HepG2 (cell line): ENCODE measurements at regions not wholly inside any gene's neighbourhood (a gene's known extent, or its start where the extent isn't known, plus 50 kb on each side); places are given as distances from the start of the nearest gene placed in this dataset.
A peak's percentile ranks its signal among the peaks of the same experiment; 100 is the strongest.

Source experiments
- ATAC-seq: fragments of 200-7000 bp; cut with Tn5 transposase; 3 replicates; pipeline ENCODE4 v1.9.1; 2020; ENCODE audit warnings: mild to moderate bottlenecking, moderate library complexity
- BruUV-seq: library from RNA; stranded (reverse); fragments of 400-500 nt; replicated peaks from 2 replicates; lab custom pipeline; 2021; lab: Mats Ljungman, UMichigan
- CTCF ChIA-PET: fragments of 300-600 bp; formaldehyde crosslinking; extraction: SDS; loops from one replicate; lab custom pipeline; 2021; ENCODE audit warnings: low total read pairs, inconsistent platforms, low intra/inter-chr PET ratio; lab: Yijun Ruan, JAX
- POLR2A ChIA-PET: fragments of 350-600 bp; sonication (Branson Sonifier 250); formaldehyde crosslinking; loops from one replicate; lab custom pipeline; 2020; ENCODE audit warnings: antibody characterized with exemption, inconsistent platforms; lab: Yijun Ruan, JAX
- DNase-seq: peaks from one replicate; pipeline ENCODE4 v3.0.0-alpha.2; 2015; ENCODE audit warnings: low spot score
- FAIRE-seq: peaks from 3 replicates; lab custom pipeline; 2011; peaks lifted over from hg19 to GRCh38; lab: Jason Lieb, UNC
- H2AFZ ChIP-seq: one replicate; pipeline ENCODE4 v1.6.1; 2011; ENCODE audit warnings: low read length, inconsistent platforms
- H3K27ac ChIP-seq: fragments of 300-600 bp; 3 replicates; pipeline ENCODE4 v1.8.0; 2011; ENCODE audit warnings: mixed run types, mild to moderate bottlenecking, mixed read lengths, low read length, inconsistent platforms; ENCODE audit not compliant: insufficient read depth; ENCODE audit errors: extremely low read length
- H3K27me3 ChIP-seq, 2 experiments: fragments of 200-600 bp in 1 of 2; 2 replicates in 1 of 2; 3 replicates in 1 of 2; pipeline versions ENCODE4 v1.6.0 to v1.8.0; 2011; ENCODE audit warnings: low read length in 2 of 2, mild to moderate bottlenecking in 2 of 2, moderate library complexity in 2 of 2, inconsistent platforms in 1 of 2; ENCODE audit not compliant: insufficient read depth in 2 of 2, control insufficient read depth in 1 of 2
- H3K36me3 ChIP-seq, 2 experiments: fragments of 200-600 bp in 1 of 2; replicated peaks in 1 of 2; 2 replicates in 1 of 2; 3 replicates in 1 of 2; pipeline versions ENCODE4 v1.5.1 to v1.8.0; 2011; ENCODE audit warnings: low read length in 2 of 2, inconsistent platforms in 1 of 2; ENCODE audit not compliant: insufficient read depth in 2 of 2, control insufficient read depth in 1 of 2
- H3K4me1 ChIP-seq: 2 replicates; pipeline ENCODE4 v1.5.1; 2012; ENCODE audit warnings: low read length, inconsistent platforms; ENCODE audit not compliant: insufficient read depth
- H3K4me2 ChIP-seq: 2 replicates; pipeline ENCODE4 v1.6.0; 2011; ENCODE audit warnings: low read depth, low read length, inconsistent platforms
- H3K4me3 ChIP-seq, 3 experiments: fragments of 200-600 bp in 1 of 3; sonication (generic), shearing (Covaris generic) in 1 of 3; replicated peaks in 1 of 3; 2 replicates each; pipeline ENCODE4 v1.5.1; 2011 to 2016; ENCODE audit warnings: low read length in 3 of 3, inconsistent platforms in 2 of 3, low read depth in 2 of 3, mild to moderate bottlenecking in 2 of 3, control low read depth in 1 of 3, mixed read lengths in 1 of 3; ENCODE audit not compliant: insufficient read depth in 1 of 3
- H3K79me2 ChIP-seq: one replicate; pipeline ENCODE4 v1.6.1; 2011; ENCODE audit warnings: low read length, inconsistent platforms; ENCODE audit not compliant: insufficient read depth
- H3K9ac ChIP-seq: 2 replicates; pipeline ENCODE4 v1.6.0; 2011; ENCODE audit warnings: mild to moderate bottlenecking, low read depth, low read length, inconsistent platforms; ENCODE audit not compliant: insufficient read depth
- H3K9me3 ChIP-seq: 2 replicates; pipeline ENCODE4 v1.5.1; 2012; ENCODE audit warnings: mild to moderate bottlenecking, low read length
- H4K20me1 ChIP-seq: 2 replicates; pipeline ENCODE4 v1.6.0; 2011; ENCODE audit warnings: inconsistent platforms, mild to moderate bottlenecking, low read length, moderate library complexity; ENCODE audit not compliant: insufficient read depth
- CHD4 ChIP-seq: fragments of 200-600 bp; sonication (generic); IDR thresholded peaks from 2 replicates; pipeline ENCODE4 v1.7.0; 2017; ENCODE audit warnings: mild to moderate bottlenecking, low read length, borderline replicate concordance
- CTCF ChIP-seq: sonication (generic); formaldehyde crosslinking; IDR thresholded peaks from 2 replicates; pipeline ENCODE4 v1.5.0; 2020; ENCODE audit warnings: mild to moderate bottlenecking, missing genetic modification reagents, moderate library complexity
- DR1 ChIP-seq: sonication (generic); formaldehyde crosslinking; IDR thresholded peaks from 2 replicates; pipeline ENCODE4 v1.8.0; 2021; ENCODE audit warnings: mild to moderate bottlenecking, missing genetic modification reagents, inconsistent platforms
- MAFF ChIP-seq: IDR thresholded peaks from 2 replicates; pipeline ENCODE4 v1.6.1; 2011; ENCODE audit warnings: low read depth, low read length, improper control_type of control experiment
- MAFK ChIP-seq, 2 experiments: IDR thresholded peaks in 1 of 2; conservative IDR thresholded peaks in 1 of 2; 2 replicates each; pipeline ENCODE4 v1.6.1; 2011; ENCODE audit warnings: improper control_type of control experiment in 2 of 2, low read length in 2 of 2
- STAG1 ChIP-seq: sonication (generic); formaldehyde crosslinking; IDR thresholded peaks from 2 replicates; pipeline ENCODE4 v1.4.0; 2020; ENCODE audit warnings: missing genetic modification reagents
- TARDBP ChIP-seq: sonication (generic); formaldehyde crosslinking; IDR thresholded peaks from 2 replicates; pipeline ENCODE4 v1.8.0; 2022; ENCODE audit warnings: mild to moderate bottlenecking, missing genetic modification reagents
- TMF1 ChIP-seq: sonication (generic); formaldehyde crosslinking; IDR thresholded peaks from 2 replicates; pipeline ENCODE4 v1.8.1; 2022; ENCODE audit warnings: low read depth, missing genetic modification reagents
- WGBS: methylation state at CpG from one replicate; pipeline ENCODE4 v1.1.6; 2017; ENCODE audit warnings: low lambda C conversion rate; 5-methylcytosine and 5-hydroxymethylcytosine counted together
- in situ Hi-C: cut with HindIII; loops from 2 replicates; pipeline ENCODE4 v1.10.0; 2017; ENCODE audit warnings: low pct_unique_long_range_greater_than_20kb; ENCODE audit not compliant: extremely low pct_ligation_motif_present
- intact Hi-C: fragments of 100-400 bp; cut with micrococcal nuclease; formaldehyde crosslinking; loops from one replicate; pipeline ENCODE4 v1.10.0; 2022; ENCODE audit not compliant: unreplicated experiment

- no peak overlapping the region for H2AFZ ChIP-seq
- 0% methylated on average over 2 of the region's 2 CpGs for WGBS
- H3K36me3 ChIP-seq, result no peaks in the 10 kb centered on the region
- ChIA-PET POLR2A (no interaction called here), CTCF (no interaction called here)
- no peak overlapping the region for H3K4me2 ChIP-seq
- no peaks in the 10 kb centered on the region for H3K9me3 ChIP-seq
- no peaks in the 10 kb centered on the region for H3K27me3 ChIP-seq
- no peak for ATAC-seq
- H3K9ac ChIP-seq, result no peak overlapping the region
- no peak overlapping the region for H3K27ac ChIP-seq
- intact Hi-C loops, result no loop called here
- no peaks in the 10 kb centered on the region for H3K4me1 ChIP-seq
- BruUV-seq, result no TSS peak
- no peak for TF ChIP-seq TMF1
- TF ChIP-seq MAFK (conservative IDR thresholded peaks at IDR 0.05 in 1 of 2, IDR thresholded peaks at IDR 0.05 in 1 of 2; ENCODE audit: low read length in 2 of 2), result peak in 1 of 2 experiments; percentile 26; a peak in 1 of 4 replicates
- TF ChIP-seq MAFF, result 0 out of 2 replicates have a peak, but pooled peaks have one; percentile 7
- DNase-seq, result no peak
- no peak overlapping the region for H3K4me3 ChIP-seq
- in situ Hi-C loops, result loop anchor here (25.0 kb wide), 1 partner anchor 1064 kb away; no protein-coding TSS in a partner anchor
- FAIRE-seq, result no peak
- H3K79me2 ChIP-seq, result no peaks in the 10 kb centered on the region
- H4K20me1 ChIP-seq, result no peaks in the 10 kb centered on the region
Measured at GRCh38 chr2:139798391-139798790, 1018.2 kb upstream of the NXPH2 start.

GRCh38 chr2:139790807-139791752 lies 1010.9 kb upstream of the NXPH2 start:
- under 1% methylated on average over 3 of the region's 3 CpGs for WGBS
- 0 out of 2 replicates have a peak, but pooled peaks have one; percentile 24 for TF ChIP-seq CTCF (CRISPR knock-in tag)
- TF ChIP-seq STAG1 (CRISPR knock-in tag), result peak; percentile 55
- no peak for TF ChIP-seq CHD4
- TF ChIP-seq MAFK (conservative IDR thresholded peaks at IDR 0.05 in 1 of 2, IDR thresholded peaks at IDR 0.05 in 1 of 2; ENCODE audit: low read length in 2 of 2), result no peak
- no peak for TF ChIP-seq TARDBP (CRISPR knock-in tag)
- no peak for TF ChIP-seq DR1
- DNase-seq (no peak), ATAC-seq (peak; percentile 34; the same call in 1 of the 3 replicates), FAIRE-seq (peak; percentile 60)
- in situ Hi-C loops, result loop anchor here (25.0 kb wide), 1 partner anchor 1071 kb away; no protein-coding TSS in a partner anchor
- BruUV-seq, result no TSS peak
- Histone ChIP-seq H3K4me3 (no peak overlapping the region), H2AFZ (no peak overlapping the region), H3K4me2 (no peak overlapping the region), H4K20me1 (no peaks in the 10 kb centered on the region), H3K27ac (no peak overlapping the region), H3K9me3 (no peaks in the 10 kb centered on the region), H3K36me3 (no peaks in the 10 kb centered on the region), H3K79me2 (no peaks in the 10 kb centered on the region), H3K27me3 (no peaks in the 10 kb centered on the region), H3K4me1 (no peaks in the 10 kb centered on the region), H3K9ac (no peak overlapping the region)
- POLR2A ChIA-PET, result no interaction called here
- intact Hi-C loops, result loop anchor here (2.0 to 5.0 kb wide), 2 partner anchors 202 to 1071 kb away; no protein-coding TSS in a partner anchor
- CTCF ChIA-PET, result no interaction called here
